ENCODE measurements at regions not wholly inside any gene's neighbourhood (a gene's known extent, or its start where the extent isn't known, plus 50 kb on each side); places are given as distances from the start of the nearest gene placed in this dataset.

DNA sequence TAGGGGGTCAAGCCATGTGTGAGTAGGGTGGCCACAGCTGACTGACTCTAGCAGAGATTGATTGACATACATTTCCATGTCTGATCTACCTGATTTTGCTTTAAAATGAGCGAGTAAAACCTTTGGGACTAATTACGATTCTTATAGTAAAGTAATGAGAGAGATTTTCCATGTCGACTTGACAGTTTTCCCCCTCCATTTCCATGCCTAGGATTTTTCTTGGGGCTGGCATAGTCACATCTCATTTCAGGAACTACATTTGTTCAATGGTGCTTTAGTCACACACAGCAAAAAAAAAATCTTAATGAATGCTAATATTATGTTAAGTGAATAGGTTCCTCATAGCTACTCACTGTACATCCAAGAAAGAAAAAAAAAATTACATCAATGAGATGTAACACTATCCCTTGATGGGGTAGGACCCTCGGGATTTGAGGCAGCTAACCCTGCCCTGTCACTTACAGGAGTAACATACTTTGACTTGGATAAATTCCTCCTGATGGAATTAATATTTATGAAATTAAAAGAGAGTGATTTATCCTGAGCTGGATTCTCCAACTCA is 690.9 kb downstream of the TDRD15 start:
- TF ChIP-seq, protein P1, sequence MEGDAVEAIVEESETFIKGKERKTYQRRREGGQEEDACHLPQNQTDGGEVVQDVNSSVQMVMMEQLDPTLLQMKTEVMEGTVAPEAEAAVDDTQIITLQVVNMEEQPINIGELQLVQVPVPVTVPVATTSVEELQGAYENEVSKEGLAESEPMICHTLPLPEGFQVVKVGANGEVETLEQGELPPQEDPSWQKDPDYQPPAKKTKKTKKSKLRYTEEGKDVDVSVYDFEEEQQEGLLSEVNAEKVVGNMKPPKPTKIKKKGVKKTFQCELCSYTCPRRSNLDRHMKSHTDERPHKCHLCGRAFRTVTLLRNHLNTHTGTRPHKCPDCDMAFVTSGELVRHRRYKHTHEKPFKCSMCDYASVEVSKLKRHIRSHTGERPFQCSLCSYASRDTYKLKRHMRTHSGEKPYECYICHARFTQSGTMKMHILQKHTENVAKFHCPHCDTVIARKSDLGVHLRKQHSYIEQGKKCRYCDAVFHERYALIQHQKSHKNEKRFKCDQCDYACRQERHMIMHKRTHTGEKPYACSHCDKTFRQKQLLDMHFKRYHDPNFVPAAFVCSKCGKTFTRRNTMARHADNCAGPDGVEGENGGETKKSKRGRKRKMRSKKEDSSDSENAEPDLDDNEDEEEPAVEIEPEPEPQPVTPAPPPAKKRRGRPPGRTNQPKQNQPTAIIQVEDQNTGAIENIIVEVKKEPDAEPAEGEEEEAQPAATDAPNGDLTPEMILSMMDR (IDR thresholded peaks at IDR 0.05), result no peak
- DNase-seq (ENCODE audit: low spot score) (no peak), ATAC-seq (ENCODE audit: low FRiP score) (no peak)

DNA sequence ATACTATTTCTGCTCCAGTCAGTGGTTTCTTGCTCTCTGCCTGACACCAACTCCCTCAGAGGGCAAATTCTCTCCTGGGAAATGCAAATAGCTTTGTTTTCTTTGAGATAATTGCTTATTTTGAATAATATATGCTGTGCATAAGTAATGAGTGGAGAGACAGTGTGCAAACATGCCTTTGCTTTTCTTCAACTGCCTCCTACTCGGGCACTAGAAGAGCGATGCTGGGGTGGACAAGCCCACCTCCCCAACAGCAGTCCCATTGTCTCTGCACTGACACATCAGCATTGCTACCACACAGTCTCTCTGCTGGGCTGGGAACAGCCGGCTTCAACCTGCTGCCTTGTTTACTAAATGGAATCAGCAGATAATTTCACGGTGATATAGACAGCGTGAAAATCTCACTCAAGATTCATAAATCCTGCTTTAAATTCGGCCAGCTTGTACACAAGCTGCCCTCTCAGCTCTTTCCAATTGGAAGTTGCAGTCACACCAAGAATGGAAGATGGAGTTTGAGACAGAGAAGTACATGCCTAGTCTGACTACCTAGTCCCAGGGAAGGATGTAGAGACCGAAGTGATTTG is 694.5 kb downstream of the TDRD15 start:
- TF ChIP-seq, protein P1 (IDR thresholded peaks at IDR 0.05), result no peak
- ATAC-seq (ENCODE audit: low FRiP score) (no peak), DNase-seq (ENCODE audit: low spot score) (no peak)

DNA sequence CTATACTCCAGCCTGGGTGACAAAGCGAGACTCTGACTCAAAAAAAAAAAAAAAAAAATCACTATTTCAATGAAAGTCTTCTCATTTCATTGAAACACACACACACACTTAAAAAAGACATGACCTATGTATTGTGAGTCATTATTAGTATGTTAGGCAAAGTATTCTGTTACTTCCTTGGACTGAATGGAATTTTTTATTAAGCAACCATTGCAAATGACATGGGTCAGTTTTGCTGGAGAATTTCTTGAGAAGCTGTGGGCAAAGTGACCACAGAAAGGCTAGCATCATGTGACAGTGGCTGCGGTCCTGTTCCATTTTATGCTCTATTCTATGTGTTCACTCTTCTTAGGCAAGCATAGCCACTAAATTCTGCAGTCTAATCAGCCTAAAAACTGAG is 695.7 kb downstream of the TDRD15 start:
- ATAC-seq (ENCODE audit: low FRiP score) (no peak), DNase-seq (ENCODE audit: low spot score) (no peak)
- TF ChIP-seq, protein P1 (IDR thresholded peaks at IDR 0.05), result no peak

DNA sequence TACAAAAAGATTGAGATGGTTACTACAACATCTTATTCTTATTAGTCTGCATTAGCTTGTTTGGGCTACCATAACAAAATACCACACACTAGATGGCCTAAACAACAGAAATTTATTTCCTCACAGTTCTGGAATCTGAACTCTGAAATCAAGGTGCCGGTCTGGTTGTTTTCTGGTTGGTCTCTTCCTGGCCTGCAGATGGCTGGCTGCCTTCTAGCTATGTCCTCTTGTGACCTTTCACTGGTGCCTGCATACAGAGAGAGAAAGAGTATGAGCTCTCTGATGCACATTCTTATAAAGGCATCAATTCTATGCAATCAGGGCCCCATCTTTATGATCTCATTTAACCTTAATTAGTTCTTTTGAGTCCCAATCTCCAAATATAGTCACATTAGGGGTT is 696.5 kb downstream of the TDRD15 start:
- DNase-seq (ENCODE audit: low spot score), result no peak
- TF ChIP-seq, protein P1 (IDR thresholded peaks at IDR 0.05), result no peak
- ATAC-seq (ENCODE audit: low FRiP score), result no peak

DNA sequence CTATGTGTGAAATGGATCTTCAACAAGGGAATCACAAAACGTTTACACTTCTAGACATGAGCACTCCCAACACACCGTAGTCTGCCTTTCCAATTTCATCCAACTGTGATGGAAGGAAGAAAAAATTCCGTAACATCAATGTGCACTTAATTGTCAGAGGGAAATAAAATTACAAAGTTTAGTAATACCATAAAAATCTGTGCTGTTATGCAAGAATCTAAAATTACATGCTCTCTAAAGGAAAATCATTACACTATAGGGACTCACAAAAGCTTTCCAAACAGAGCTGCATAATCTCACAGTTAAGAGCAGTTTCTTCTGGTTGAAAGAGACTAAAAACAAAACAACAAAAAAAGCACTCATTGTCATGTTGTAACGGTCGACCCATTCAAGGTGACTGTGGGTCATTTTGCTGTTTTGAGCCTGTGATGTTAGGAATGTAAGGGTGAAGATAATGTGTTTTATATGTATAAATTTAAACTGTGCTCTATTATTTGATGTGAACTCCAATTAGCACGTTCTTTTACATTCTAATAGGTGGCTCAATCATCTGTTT is 698.0 kb downstream of the TDRD15 start:
- DNase-seq (ENCODE audit: low spot score), result no peak
- TF ChIP-seq, protein P1 (IDR thresholded peaks at IDR 0.05), result no peak
- peak; percentile 32 for ATAC-seq (ENCODE audit: low FRiP score)

DNA sequence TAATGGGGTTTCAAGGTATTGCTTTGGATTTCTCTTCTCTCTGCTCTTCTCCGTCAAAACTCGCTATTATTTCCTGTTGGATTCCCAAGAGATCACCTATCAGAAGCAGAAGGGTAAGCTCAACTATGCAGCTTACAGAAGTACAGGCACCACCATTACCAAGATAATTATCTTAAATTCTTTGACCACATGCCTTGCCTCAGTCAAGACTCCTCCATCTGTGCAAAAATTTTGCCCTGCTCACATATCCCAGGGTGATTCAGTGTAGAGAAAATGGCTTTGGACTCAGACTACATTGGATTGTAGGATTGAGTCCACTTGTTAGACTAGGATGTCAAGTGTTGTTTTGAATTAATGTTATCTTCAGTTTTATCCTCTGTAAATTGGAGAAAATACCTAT is 698.7 kb downstream of the TDRD15 start:
- DNase-seq (ENCODE audit: low spot score) (no peak), ATAC-seq (ENCODE audit: low FRiP score) (no peak)
- TF ChIP-seq, protein P1 (IDR thresholded peaks at IDR 0.05), result no peak

DNA sequence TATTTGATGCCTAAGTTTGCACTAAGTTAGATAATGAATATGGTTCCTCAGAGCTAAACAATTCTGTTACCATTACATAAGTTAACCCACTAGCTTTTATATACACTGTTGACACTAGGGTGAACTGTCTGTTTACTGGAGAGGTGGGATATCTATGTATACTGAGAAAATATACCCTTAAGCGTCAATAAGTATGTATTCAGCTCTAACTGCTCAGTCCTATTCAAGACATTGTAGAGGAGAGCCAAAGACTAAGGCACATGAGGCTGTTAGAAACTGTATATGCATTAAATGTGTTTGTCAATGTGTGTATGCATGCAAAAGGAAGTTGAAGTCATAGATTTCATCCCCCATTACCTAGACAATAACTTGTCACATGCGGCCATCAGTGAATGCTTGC is 710.0 kb downstream of the TDRD15 start:
- TF ChIP-seq, protein P1 (IDR thresholded peaks at IDR 0.05), result no peak
- DNase-seq (ENCODE audit: low spot score), result no peak
- no peak for ATAC-seq (ENCODE audit: low FRiP score)

All from omental fat pad (tissue), 3 donors.